ENCODE measurements at regions not wholly inside any gene's neighbourhood (a gene's known extent, or its start where the extent isn't known, plus 50 kb on each side); places are given as distances from the start of the nearest gene placed in this dataset.

DNA sequence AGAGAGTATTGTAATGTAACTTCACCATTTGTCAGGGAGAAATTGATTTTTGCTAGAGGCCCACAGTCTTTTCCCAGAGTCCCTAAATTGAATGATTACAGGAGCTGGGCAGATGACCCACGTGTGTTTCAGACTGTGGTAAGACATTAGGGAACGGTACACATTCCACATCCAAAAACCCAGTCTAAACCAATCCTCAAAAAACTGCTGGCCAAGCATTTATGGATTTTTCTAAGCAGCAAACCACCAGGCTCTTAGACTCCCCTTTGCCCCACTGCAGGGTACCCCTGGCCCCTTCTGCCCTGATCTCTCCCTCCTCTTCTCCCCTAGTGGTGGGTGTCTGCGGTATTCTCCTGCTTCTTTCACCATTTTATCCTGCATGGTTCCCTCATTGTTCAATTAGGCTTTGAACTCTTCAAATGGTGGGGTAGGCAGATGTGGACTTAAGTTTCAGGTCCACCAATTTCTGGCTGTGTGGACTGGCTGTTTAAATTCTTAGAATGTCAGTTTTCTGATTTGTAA is 135.5 kb upstream of the SORCS3 start:
- no peak overlapping the region for H3K4me3 ChIP-seq
- DNase-seq, result no peak
- no peaks in the 10 kb centered on the region for H3K36me3 ChIP-seq
- peaks cover 12% of the 10 kb centered on the region; the same call in 1 of the 2 replicates for H3K27me3 ChIP-seq
- no peaks in the 10 kb centered on the region for H3K9me3 ChIP-seq (replicated peaks)
- H3K4me1 ChIP-seq, result no peaks in the 10 kb centered on the region
- H3K27ac ChIP-seq, result no peak overlapping the region

DNA sequence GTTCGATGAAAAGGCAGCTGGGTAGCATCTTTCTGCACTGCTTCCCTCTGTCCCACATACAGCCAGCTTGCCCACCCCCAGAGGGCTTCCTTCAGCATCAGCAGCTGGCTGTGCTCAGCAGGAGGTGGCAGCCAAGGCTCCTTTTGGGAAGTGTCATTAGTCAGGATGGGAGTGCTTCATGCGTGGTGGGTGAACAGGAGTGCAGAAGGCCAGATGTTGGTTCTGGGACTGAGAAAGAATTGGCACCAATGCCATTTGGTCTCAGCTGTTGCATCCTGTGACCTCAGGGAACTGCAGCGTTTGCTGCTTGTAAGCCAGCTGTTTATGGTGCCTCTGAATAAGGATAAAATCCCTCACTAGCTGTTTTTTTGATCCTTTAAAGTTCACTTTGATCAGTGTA is 131.1 kb upstream of the SORCS3 start:
- no peak overlapping the region for H3K4me3 ChIP-seq
- DNase-seq, result no peak
- peaks cover 11% of the 10 kb centered on the region; the same call in 1 of the 2 replicates for H3K27me3 ChIP-seq
- no peaks in the 10 kb centered on the region for H3K4me1 ChIP-seq
- no peak overlapping the region for H3K27ac ChIP-seq
- H3K36me3 ChIP-seq, result no peaks in the 10 kb centered on the region
- no peaks in the 10 kb centered on the region for H3K9me3 ChIP-seq (replicated peaks)

DNA sequence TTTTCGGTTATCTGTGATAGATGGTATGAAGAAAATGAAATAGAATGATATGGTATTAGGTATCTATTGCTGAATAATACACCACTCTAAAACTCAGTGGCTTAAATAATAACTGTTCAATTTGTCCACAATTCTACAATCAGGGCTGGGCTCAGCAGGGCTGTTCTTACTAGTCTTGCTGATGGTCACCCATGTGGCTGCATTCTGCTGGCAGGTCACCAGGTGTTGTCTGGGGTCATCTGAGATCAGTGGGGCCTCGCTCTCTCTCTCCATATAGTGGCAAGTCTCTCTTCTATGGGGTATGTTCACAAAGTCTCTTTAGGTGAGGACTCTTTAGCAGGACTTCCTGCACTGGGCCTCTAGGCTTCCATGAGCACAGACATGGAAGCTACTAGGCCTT is 130.4 kb upstream of the SORCS3 start:
- Histone ChIP-seq H3K27me3 (peaks cover 11% of the 10 kb centered on the region; the same call in 1 of the 2 replicates), H3K9me3 (replicated peaks) (no peaks in the 10 kb centered on the region), H3K4me3 (no peak overlapping the region), H3K36me3 (no peaks in the 10 kb centered on the region), H3K4me1 (no peaks in the 10 kb centered on the region), H3K27ac (no peak overlapping the region)
- no peak for DNase-seq

DNA sequence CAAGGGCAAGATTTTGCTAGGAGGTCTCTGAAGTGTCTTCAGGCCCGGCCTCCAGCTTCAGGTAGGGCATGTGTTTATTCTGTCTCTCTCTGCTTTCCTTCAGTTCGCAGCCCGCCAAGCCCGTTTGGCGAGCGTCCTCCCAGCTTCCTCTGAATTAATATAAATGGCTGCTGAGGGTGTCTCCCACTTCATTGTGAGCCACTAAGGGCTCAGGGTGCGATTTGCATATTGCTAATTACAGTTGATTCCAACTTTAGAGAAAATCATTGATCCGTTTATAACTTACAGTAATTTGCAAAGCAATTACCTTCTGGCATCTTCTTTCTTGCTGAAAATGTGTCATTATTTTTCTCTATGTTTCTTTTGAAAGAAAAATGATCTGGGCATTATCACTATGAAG is 128.3 kb upstream of the SORCS3 start:
- DNase-seq, result no peak
- no peak overlapping the region for H3K27ac ChIP-seq
- peaks cover 4% of the 10 kb centered on the region; the same call in 1 of the 2 replicates for H3K27me3 ChIP-seq
- no peaks in the 10 kb centered on the region for H3K9me3 ChIP-seq (replicated peaks)
- no peak overlapping the region for H3K4me3 ChIP-seq
- no peaks in the 10 kb centered on the region for H3K36me3 ChIP-seq
- H3K4me1 ChIP-seq, result no peaks in the 10 kb centered on the region

DNA sequence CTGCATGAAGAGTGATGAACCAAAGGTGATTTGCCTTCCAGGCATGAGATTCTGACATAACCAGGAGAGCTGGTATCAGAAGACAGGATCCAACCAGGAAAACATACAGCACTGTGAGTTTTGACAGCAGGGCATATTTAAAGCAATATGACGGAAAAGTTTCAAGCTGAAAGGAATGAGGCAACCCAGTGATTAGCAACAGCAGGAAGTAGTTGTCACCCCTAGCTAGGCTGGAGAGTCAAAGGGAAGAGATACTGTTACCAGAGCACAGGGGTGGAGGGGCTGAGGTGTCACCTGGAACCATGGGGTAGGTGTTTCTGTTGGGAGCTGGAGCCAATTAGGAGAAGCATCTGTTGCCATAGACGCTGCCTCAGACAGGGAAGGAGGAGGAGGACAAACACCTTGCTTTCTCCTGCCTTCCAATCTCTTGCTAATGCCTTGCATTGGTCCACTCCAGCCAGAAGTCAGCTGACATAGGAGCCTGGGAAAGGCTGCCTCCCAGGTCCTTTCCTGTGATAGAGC is 125.4 kb upstream of the SORCS3 start:
- DNase-seq, result no peak

DNA sequence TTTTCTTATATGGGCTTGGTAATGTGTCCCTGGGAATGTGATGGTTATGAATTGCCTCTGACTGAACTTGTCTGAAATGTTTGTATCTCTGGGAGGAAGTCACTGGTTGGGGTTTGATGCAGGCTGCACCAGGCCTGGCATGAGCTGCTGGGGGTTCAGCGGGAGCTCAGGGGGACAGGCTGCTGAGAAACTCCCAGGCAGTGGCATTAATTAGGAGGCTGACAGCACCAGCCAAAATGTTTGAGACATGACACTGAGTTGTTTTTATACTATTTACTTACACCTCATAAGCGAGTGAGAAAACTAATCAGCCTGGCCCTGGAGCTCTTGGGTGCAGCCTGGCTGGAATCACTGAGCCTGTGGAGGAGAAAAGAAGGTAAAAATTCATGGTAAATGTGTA is 124.1 kb upstream of the SORCS3 start:
- Histone ChIP-seq H3K27ac (no peak overlapping the region), H3K4me3 (no peak overlapping the region), H3K27me3 (peaks cover 4% of the 10 kb centered on the region; the same call in 1 of the 2 replicates), H3K4me1 (no peaks in the 10 kb centered on the region), H3K9me3 (replicated peaks) (no peaks in the 10 kb centered on the region), H3K36me3 (no peaks in the 10 kb centered on the region)
- DNase-seq, result no peak

More for the DNA sequence above, 125.4 kb upstream of the SORCS3 start:
- H3K4me3 ChIP-seq, result no peak overlapping the region
- H3K27me3 ChIP-seq, result peaks cover 4% of the 10 kb centered on the region; the same call in 1 of the 2 replicates
- no peak overlapping the region for H3K27ac ChIP-seq
- H3K4me1 ChIP-seq, result no peaks in the 10 kb centered on the region
- H3K9me3 ChIP-seq (replicated peaks), result no peaks in the 10 kb centered on the region
- H3K36me3 ChIP-seq, result no peaks in the 10 kb centered on the region

DNA sequence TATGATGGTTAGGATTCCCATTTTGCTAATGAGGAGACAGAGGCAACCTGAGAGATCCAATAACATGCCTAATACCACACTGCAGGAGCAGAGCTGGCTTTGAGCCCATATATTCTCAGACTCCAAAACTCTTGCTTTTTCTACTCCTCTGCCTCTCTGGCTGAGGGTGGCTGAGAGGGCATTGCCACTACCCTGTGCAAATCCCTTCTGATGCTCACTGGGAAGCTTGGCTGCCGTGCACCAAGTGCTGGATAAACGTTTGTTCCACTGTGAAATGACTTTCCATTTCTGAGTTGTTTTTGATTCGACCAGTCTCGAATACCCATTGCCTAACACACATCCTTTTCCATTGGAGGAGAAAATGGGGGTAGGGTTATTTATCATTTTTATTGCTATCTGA is 123.1 kb upstream of the SORCS3 start:
- no peaks in the 10 kb centered on the region for H3K4me1 ChIP-seq
- no peak overlapping the region for H3K27ac ChIP-seq
- no peak for DNase-seq
- H3K4me3 ChIP-seq, result no peak overlapping the region
- peaks cover 4% of the 10 kb centered on the region; the same call in 1 of the 2 replicates for H3K27me3 ChIP-seq
- no peaks in the 10 kb centered on the region for H3K36me3 ChIP-seq
- H3K9me3 ChIP-seq (replicated peaks), result no peaks in the 10 kb centered on the region

DNA sequence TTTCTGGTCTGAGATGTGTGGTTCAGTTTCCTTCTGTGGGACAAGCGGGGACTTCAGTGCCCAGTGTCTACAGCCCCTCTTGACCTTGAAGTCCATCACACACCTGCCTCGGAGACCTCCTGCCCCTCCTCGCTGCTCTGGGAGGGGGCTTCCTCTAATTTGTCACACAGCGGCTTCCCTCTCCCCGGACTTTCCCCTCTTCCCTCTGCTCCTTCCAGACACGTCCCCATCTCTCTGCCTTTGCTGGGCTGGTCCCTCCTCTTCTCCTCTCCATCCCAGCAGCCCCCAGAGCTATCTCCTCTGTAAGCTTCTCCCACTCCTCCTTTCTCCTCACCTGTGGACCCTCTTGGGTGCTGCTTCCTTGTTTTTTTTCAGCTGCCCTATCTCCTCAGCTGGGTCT is 122.2 kb upstream of the SORCS3 start:
- Histone ChIP-seq H3K27me3 (no peaks in the 10 kb centered on the region), H3K27ac (no peak overlapping the region), H3K4me1 (no peaks in the 10 kb centered on the region)

DNA sequence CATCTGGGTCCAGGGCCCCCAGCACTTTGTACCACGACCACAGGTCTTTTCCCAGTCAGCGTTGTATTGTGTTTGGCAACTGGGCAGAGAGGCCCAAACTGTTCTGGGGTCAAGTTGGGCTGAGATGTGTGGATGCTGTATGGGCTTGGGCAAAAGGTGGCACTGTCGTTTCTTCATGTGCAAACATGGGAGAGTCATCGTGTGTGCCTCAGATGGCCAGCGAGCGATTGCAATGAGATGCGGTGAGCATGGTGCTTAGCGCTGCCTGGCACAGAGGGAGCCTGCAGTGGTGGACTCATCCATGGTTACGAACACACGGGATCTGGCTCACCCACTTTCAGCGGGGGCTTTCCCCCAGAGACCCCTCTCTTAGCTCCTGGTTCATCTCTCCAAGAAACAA is 120.4 kb upstream of the SORCS3 start:
- Histone ChIP-seq H3K27ac (no peak overlapping the region), H3K9me3 (replicated peaks) (no peaks in the 10 kb centered on the region)

More for the DNA sequence above, 122.2 kb upstream of the SORCS3 start:
- no peak overlapping the region for H3K4me3 ChIP-seq
- no peak for DNase-seq
- H3K9me3 ChIP-seq (replicated peaks), result no peaks in the 10 kb centered on the region
- no peaks in the 10 kb centered on the region for H3K36me3 ChIP-seq

DNA sequence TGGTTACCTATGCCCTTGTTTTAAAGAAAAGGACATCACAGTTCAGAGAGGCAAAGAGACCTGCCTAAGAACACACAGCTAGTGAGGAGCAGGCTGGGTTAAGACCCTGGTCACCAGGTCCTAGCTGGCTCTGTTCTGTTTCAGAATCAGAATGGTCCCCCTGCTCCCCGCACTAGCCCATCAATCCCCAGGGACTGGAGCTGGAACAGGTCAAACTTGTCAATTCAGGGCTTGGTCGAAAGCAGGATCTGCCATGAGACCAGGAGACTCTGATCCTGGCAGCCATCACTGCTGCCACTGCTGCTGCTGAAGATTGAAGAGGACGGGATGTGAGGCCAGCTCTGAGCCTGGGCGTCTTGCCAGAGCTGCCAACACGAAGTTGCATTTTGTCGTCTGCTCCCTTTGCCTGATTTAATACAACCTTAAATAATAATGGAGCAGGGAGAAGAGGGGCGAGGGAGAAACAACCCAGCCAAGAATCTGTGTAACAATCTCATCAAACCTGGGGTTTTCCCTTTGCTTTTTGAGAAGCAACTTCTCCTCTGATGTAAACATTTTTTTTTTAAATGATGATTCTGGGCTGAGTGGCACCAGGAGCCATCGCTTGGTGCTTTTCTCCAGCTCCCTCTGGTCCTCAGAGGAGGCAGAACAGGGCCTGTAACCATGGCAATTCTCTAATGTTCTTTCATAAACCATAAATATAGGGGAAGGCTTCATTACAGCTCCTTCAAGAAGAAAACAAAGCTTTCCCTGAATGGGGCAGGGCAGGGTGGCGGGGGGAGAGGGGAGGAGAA is 119.0 kb upstream of the SORCS3 start:
- Histone ChIP-seq H3K4me3 (no peak overlapping the region), H3K27ac (no peak overlapping the region), H3K9me3 (replicated peaks) (no peaks in the 10 kb centered on the region), H3K36me3 (no peaks in the 10 kb centered on the region), H3K27me3 (no peaks in the 10 kb centered on the region), H3K4me1 (no peaks in the 10 kb centered on the region)
- no peak for DNase-seq

More for the DNA sequence above, 120.4 kb upstream of the SORCS3 start:
- Histone ChIP-seq H3K27me3 (no peaks in the 10 kb centered on the region), H3K36me3 (no peaks in the 10 kb centered on the region), H3K4me3 (no peak overlapping the region), H3K4me1 (no peaks in the 10 kb centered on the region)
- no peak for DNase-seq

DNA sequence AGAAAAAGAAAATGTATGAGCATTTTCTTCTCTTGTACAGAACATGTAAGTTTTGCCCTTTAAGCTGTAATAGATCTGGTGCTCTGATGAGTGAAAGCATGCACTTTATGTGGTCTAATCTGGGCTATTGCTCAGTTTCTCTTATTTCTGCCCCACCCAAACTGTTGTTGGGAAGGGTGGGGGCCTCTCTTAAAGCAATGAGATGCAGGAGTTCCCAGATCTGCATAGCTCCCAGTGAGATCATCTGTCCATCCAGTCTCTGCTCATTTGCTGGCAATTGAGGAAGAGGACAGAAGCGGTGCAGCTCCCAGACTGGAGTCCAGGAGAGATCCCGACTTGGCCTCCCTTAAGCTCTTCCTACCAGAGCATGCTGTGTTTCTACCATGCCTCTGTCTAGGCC is 114.9 kb upstream of the SORCS3 start:
- H3K4me3 ChIP-seq, result no peak overlapping the region
- H3K36me3 ChIP-seq, result no peaks in the 10 kb centered on the region
- H3K4me1 ChIP-seq, result no peaks in the 10 kb centered on the region
- H3K27ac ChIP-seq, result no peak overlapping the region
- no peak for DNase-seq
- H3K27me3 ChIP-seq, result no peaks in the 10 kb centered on the region
- H3K9me3 ChIP-seq (replicated peaks), result no peaks in the 10 kb centered on the region

DNA sequence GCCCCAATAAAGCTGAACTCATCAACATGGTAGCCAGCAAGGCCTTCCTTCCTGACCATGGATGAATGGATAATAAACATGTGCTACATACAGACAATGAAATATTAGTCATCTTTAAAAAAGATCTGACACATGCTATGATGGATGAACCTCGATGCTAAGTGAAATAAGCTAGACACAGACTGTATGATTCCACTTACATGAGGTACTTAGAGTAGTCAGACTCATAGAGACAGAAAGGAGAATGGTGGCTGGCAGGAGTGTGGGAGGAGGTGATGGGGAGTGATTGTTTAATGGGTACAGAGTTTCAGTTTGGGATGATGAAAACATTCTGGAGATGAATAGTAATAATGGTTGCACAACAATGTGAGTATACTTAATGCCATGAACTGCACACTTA is 114.1 kb upstream of the SORCS3 start:
- H3K27me3 ChIP-seq, result no peaks in the 10 kb centered on the region
- H3K4me3 ChIP-seq, result no peak overlapping the region
- H3K9me3 ChIP-seq (replicated peaks), result no peaks in the 10 kb centered on the region
- no peaks in the 10 kb centered on the region for H3K4me1 ChIP-seq
- H3K36me3 ChIP-seq, result no peaks in the 10 kb centered on the region
- DNase-seq, result no peak
- no peak overlapping the region for H3K27ac ChIP-seq

DNA sequence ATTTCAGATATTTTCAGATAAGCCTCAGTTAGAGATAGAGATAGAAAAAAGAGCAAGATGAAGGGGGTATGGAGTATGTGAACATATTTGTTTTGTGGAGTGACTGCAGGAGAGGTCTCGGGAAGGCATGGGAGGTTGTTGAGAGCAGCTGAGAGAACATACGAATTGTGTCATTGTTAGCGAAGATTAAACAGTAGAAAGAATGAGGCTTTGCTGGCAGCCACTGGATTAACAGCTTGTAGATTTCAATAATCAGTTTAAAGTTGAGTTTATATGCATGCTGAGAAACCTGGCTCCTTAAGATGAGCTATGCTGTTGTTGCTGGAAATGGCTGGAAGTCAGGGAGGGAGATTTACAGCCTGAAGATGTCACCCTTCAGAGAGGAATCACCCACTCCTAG is 100.9 kb upstream of the SORCS3 start:
- no peaks in the 10 kb centered on the region for H3K36me3 ChIP-seq
- H3K4me3 ChIP-seq, result no peak overlapping the region
- H3K9me3 ChIP-seq (replicated peaks), result no peaks in the 10 kb centered on the region
- 0 out of 2 replicates have a peak, but pooled peaks cover 5% of the 10 kb centered on the region for H3K27me3 ChIP-seq
- no peak for DNase-seq
- no peaks in the 10 kb centered on the region for H3K4me1 ChIP-seq
- no peak overlapping the region for H3K27ac ChIP-seq

DNA sequence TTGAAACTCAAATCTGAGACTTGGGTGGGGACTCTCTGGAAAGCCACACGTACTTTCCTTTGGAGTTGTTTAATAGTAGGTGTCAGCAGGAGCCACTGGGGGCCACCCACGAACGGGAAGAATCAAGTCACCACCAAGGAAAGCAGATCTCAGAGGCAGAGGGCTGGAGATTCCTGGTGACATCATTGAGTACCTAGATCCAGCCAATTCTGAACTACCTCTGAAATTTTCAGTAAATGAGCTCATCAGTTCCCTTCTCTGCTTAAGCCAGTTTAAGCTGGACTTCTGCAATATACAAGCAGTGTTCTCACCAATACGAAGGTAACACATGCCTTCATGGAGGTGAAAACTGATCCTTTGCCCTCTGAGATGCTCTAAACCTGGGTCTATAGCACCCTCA is 99.3 kb upstream of the SORCS3 start:
- H3K27ac ChIP-seq, result no peak overlapping the region
- no peaks in the 10 kb centered on the region for H3K9me3 ChIP-seq (replicated peaks)
- DNase-seq, result no peak
- H3K4me3 ChIP-seq, result no peak overlapping the region
- H3K36me3 ChIP-seq, result no peaks in the 10 kb centered on the region
- H3K4me1 ChIP-seq, result no peaks in the 10 kb centered on the region
- H3K27me3 ChIP-seq, result 0 out of 2 replicates have a peak, but pooled peaks cover 5% of the 10 kb centered on the region

DNA sequence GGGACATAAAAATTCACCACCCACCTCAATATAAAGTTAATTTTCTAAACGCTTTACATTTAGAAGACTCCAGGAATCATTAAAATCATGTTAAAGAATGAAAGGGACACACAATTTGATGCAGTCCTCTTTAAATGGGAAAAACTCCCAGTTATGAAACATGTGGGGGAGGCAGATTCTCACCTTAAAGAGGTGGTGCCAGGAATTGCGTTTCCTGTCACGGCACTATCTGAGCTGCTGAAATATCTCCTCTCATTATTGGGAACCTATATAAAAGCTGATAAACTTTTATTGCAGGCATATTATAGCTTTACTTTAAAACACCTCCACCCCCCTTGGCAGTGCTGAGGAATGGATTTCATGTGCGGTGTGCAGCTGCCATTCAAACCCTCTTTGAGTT is 94.8 kb upstream of the SORCS3 start:
- Histone ChIP-seq H3K4me3 (no peak overlapping the region), H3K27ac (no peak overlapping the region), H3K4me1 (no peaks in the 10 kb centered on the region), H3K36me3 (no peaks in the 10 kb centered on the region), H3K27me3 (no peaks in the 10 kb centered on the region), H3K9me3 (replicated peaks) (no peaks in the 10 kb centered on the region)
- DNase-seq, result no peak

Measured in SJCRH30 (cell line).